Epidermal melanocyte (primary cell): ENCODE measurements at regions not wholly inside any gene's neighbourhood (a gene's known extent, or its start where the extent isn't known, plus 50 kb on each side); places are given as distances from the start of the nearest gene placed in this dataset.

ENCODE experiments used
- DNase-seq: peaks from one replicate; pipeline ENCODE4 v3.0.0; 2011; ENCODE audit warnings: low spot score; ENCODE audit not compliant: insufficient read length

DNA sequence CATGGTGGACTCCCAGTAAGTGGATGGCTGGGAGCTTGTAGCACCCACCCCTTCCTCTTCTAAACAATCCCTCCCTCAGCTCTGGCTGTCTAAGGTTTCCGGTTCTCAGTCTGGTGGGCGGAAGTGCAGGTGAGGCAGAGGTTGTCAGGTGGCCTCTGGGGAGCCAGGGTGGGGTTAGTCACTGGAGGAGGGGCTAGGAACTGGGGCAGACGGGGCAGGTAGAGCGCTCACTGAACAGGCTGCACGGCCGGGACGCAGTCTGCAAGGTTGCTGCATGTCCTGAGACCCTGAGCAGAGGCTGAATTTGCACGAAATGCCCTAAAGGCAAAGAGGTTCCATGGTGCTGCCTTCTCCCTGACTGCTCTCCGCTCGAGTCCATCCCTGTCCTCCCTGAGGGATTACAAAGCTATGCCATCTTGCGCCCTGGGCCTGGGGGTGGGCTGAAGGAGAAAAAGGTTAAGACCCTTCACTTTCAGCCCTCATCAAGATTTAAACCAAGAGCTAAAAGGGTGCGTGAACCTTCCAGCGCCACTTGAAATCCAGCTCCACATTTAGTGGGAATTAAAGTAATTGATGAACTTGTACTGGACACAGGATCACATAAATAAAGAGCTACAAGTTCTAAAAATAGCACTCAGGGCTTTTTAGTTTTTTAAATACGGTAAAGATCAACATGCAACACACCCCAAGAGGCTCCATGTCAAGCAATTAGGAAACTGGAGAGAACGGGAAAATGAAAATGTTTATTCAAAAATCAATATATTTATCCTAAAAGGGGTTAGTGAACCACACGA, 62.3 kb upstream of the CTBP2 start:
- no peak for DNase-seq

- no peak for DNase-seq
Observed at GRCh38 chr10:125221716-125222115, 61.4 kb upstream of the CTBP2 start.

DNA sequence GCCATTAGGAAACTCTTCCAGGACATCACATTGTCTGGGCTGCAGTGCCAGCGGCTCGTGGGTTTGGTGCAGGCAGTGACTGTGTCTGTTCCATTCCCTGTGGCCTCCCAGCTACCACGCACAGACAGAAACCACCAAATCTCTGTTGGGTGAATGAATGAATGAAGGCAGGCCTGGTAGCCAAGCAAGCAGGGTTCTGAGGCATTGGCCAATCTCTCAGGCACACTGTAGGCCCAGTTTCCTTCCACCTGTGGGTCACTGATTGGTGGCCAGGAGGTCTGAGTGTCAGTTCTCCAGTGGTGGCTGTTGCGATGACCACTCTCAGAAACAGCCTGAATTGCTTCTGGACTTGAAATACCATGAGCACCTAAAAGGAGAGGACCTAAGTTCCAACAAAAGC, 59.4 kb upstream of the CTBP2 start:
- no peak for DNase-seq

DNA sequence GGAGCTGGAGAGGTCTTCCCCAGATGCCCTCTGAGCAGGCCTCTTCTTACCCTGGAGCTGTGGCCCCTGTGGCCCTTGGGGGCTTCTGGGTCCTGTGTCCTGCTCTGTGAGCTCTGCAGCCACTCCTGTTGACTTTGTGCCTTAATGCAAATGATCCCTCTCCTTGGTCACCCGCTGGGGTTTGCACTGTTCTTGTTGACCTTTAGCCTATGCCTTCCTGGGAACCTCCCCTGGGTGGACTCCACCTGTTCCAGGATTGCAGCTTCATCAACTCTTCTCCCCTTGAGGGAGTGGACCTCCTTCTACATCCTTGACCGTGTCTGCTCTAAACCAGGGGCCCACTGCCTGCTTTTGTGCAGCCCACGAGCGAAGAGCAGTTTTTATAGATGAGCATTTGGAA, 58.6 kb upstream of the CTBP2 start:
- no peak for DNase-seq

DNA sequence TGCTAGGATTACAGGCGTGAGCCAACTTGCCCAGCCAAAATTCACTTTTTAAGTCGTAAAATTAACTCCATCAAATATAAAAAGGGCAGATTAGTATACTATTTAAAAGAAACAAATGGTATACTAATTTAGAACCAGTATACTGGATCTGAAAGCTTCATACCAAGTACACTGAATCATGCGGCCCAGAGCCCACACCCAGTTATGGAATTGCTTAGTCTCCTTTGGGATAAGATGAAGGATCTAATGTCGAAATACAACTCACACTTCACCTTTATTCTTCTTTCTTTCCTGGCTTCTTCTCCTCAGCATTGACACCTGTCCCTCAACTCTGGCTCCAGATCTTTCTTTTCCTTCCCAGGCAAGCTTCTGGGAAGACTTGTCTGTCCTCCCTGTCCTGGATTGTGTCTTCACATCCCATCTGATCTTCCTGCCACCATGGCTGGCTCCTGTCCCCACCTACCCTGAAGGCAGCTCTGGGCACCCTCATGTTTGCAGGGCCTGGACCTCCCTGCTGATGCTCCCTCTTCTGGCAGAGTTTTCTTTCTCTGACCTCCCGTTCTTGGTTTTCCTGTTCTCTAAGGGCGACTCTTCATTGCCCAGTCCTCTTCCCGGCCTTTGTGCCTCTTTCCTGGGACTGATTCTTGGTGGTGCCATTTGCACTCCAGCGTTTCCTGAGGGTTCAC, 57.8 kb upstream of the CTBP2 start:
- DNase-seq: no peak

GRCh38 chr10:125216861-125217260, 56.5 kb upstream of the CTBP2 start:
- no peak for DNase-seq

GRCh38 chr10:125216309-125216708, 55.9 kb upstream of the CTBP2 start:
- no peak for DNase-seq

DNA sequence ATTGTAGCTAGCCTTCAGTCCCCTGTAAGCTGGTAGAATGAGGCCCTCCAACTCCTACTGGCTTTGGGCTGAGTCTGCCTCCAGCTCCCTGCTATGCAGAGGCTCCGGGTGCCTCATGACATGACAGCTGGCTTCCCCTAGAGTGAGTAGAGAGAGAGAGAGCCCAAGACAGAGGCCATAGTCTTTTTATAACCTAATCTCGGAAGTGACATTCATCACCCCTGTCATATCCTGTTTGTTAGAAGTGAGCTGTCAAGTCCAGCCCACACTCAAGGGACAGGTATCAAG, 53.9 kb upstream of the CTBP2 start:
- no peak for DNase-seq

DNA sequence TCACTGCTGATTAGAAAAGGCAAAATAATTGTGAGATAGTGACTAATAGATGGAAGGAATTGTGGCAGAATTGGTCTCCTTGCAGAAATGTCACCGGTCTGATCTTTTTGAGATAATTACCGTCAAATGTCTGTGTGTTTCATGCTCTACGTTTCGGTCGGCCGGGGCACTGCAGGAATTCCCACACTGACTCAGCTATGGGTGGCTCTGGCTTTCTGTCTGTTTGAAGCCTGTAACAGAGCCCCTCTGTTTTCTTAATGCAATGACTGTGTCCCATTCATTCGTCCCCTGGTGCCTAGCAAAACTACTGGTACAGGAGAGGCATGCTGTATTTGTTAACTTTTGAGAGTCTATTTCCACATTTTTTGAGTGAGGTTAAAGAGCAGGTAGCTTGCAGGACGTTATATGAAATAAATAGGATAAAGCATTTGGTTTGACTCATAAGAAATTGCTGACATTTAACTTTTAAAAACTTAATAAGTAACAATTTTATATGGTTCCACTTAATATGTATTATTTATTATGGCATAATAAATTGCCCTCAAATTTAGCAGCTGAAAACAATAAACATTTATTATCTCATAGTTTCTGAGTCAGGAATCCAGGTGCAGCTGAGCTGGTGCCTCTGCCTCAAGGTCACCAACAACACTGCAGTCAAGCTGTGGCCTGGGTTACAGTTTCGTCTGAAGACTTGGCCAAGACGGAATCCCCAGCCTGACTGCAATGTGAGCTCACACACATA, 53.3 kb upstream of the CTBP2 start:
- peak; percentile 48 for DNase-seq

GRCh38 chr10:125212150-125212809, 51.9 kb upstream of the CTBP2 start:
- no peak for DNase-seq
